GM12864 (cell line): ENCODE measurements at regions not wholly inside any gene's neighbourhood (a gene's known extent, or its start where the extent isn't known, plus 50 kb on each side); places are given as distances from the start of the nearest gene placed in this dataset.
"Not testable (repeated sequence)": the region's sequence is repeated elsewhere in the genome, so short reads cannot be mapped to it uniquely, and the experiment has no call there.

Experiments used
- DNase-seq: peaks from one replicate; pipeline ENCODE4 v3.0.0-alpha.2; 2011; ENCODE audit warnings: low read depth
- H3K4me3 ChIP-seq: 2 replicates; pipeline ENCODE4 v1.5.1; 2011; ENCODE audit warnings: mild to moderate bottlenecking, low read depth, low read length, control low read depth
- TF ChIP-seq, protein P1 (sequence below): IDR thresholded peaks from 2 replicates; pipeline ENCODE4 v1.5.1; 2011; ENCODE audit warnings: low read depth, mild to moderate bottlenecking, moderate library complexity, low read length, control low read depth, inconsistent platforms; ENCODE audit errors: missing control alignments

DNA sequence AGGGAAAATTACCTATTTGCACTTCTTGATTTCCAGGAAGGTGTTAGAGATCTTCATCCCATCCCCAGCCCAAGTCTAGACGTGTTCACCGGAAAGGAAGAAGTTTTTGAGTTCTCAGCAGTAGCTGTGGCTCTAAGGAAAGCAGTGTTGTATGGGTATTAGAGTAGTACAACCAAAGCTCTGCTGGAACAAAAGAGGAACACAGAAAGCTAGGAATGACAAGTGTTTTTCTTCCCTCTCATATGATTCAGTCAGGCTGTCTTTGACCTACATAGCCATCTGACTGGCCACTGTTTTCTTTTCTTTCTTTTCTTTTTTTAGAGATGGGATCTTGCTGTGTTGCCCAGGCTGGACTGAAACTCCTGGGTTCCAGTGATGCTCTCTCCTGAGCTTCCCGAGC, 82.7 kb upstream of the SLC39A10 start:
- DNase-seq: no peak
- H3K4me3 ChIP-seq: no peak overlapping the region

DNA sequence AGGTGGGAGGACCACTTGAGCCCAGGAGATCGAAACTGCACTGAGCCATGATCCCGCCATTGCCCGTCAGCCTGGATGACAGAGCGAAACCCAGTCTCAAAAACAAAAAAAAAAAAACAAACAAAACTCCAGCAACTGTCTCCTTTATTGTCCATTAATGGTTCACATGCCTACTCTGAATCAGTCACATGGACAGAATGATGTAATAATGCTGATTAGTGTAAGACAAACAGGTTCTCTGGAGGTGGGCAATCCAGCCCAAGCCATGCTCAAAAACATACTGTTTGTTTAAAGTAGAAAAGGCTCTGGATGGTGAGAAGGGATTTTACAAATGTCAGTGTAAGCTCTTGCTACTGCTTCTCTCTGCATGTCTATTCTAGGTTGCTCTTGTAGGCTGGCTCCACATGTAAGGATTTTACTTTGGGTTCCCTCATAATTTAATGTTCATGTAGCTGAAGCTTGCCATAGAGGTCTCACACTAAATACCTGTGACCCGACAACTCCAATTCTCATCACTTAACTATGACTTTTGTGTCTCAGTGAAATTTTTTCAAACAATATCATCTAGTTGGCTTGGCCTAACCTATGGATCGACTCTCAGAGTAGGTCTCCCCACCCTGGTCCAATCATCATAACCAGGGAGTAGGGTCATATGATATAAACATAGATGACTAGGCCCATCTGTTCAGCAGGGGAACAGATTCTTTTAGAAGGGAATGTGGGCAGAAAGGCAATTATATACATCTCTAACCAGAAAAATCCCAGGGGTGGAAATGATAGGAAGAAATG, 83.9 kb upstream of the SLC39A10 start:
- no peak for DNase-seq
- H3K4me3 ChIP-seq: no peak overlapping the region
- TF ChIP-seq, protein P1, sequence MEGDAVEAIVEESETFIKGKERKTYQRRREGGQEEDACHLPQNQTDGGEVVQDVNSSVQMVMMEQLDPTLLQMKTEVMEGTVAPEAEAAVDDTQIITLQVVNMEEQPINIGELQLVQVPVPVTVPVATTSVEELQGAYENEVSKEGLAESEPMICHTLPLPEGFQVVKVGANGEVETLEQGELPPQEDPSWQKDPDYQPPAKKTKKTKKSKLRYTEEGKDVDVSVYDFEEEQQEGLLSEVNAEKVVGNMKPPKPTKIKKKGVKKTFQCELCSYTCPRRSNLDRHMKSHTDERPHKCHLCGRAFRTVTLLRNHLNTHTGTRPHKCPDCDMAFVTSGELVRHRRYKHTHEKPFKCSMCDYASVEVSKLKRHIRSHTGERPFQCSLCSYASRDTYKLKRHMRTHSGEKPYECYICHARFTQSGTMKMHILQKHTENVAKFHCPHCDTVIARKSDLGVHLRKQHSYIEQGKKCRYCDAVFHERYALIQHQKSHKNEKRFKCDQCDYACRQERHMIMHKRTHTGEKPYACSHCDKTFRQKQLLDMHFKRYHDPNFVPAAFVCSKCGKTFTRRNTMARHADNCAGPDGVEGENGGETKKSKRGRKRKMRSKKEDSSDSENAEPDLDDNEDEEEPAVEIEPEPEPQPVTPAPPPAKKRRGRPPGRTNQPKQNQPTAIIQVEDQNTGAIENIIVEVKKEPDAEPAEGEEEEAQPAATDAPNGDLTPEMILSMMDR: no peak

More for the DNA sequence above, 82.7 kb upstream of the SLC39A10 start:
- TF ChIP-seq, protein P1: no peak

DNA sequence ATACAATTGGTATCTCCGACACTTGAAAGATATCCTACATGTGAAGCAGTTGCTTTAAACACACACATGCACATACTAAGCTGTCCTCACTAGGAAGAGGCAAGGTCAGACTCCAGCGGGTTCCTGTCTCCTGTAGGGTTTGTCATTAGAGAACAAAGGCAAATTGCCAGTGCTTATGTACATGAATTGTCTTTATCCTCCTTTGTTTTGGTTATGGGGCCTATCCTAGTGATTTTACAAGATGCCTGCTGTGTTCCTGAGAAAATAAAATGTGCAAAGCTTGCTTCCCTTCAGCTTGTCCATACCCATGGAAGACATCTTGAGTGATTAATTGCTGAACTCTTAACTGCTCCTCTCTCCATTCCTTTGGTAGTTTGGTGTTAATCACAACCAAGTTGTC, 86.7 kb upstream of the SLC39A10 start:
- no peak for DNase-seq
- TF ChIP-seq, protein P1: no peak
- H3K4me3 ChIP-seq: no peak overlapping the region

DNA sequence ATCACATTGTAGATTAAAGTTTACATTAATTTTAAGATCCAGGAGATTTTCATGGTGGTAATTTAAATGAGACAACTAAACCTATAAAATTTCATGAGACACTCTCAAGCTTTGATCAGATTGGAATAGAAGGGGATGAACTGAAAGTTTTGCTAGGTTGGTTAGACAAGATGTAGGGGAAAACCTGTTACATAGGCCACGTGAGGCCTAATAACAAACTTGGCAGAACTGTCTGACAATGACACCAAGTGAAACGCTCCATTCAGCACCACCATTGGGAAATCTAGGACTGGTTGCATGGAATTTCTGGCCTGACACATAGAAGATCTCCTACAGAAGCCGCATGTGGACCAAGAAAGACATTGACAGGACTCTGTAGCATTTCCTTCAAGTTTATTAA, 87.8 kb upstream of the SLC39A10 start:
- no peak overlapping the region for H3K4me3 ChIP-seq
- DNase-seq: no peak

DNA sequence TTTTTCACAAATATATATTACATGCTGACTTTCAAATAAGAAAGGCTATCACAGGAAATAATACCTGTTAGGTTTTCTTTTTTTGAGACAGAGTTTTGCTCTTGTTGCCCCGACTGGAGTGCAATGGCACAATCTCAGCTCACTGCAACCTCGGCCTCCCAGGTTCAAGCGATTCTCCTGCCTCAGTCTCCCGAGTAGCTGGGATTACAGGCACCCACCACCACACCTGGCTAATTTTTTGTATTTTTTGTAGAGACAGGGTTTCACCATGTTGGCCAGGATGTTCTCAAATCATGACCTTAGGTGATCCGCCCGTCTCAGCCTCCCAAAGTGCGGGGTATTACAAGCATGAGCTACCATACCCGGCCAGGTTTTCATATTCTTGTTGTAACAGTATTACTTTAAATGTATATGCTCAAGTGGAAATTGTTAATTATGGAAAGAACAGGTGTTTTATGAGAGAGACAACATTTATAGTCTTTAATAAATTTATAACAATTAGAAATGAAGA, 92.3 kb upstream of the SLC39A10 start:
- DNase-seq, H3K4me3 ChIP-seq: not testable (repeated sequence)

More for the DNA sequence above, 87.8 kb upstream of the SLC39A10 start:
- TF ChIP-seq, protein P1: no peak

DNA sequence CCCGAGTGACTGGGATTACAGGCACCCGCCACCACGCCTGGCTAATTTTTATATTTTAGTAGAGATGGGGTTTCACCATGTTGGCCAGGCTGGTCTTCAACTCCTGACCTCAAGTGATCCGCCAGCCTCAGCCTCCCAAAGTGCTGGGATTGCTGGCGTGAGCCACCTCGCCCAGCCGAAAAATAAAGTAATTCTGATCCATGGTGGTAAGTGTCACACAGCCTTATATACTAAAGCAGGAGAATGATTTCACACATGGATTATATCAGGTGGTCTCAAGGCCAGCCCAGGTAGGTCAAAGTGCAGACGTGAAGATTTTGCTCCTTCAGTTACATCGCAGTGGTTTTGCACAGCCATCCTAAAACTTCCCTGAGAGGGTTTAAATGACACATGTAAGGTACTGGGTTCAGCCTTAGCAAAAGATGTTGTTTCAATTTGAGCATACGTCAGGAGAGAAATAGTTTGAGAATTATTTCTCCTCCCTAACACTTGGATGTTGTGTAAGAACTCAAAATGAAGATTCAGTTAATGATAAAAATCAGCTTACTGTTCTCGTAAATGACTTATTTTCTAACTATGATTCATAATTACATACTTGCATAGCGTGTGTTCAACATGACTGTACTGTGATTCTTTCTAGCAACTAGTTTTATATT, 93.0 kb upstream of the SLC39A10 start:
- no peak for DNase-seq
- H3K4me3 ChIP-seq: no peak overlapping the region; the same call in 1 of the 2 replicates
- TF ChIP-seq, protein P1: no peak
